H9 (cell line): ENCODE measurements at regions not wholly inside any gene's neighbourhood (a gene's known extent, or its start where the extent isn't known, plus 50 kb on each side); places are given as distances from the start of the nearest gene placed in this dataset.

Source experiments
- DNase-seq: peaks from one replicate; pipeline ENCODE4 v3.0.0-alpha.2; 2017
- H2AFZ ChIP-seq: one replicate; pipeline ENCODE4 v1.6.1; 2013; ENCODE audit warnings: mild to moderate bottlenecking, low read length, control low read depth, moderate library complexity
- H2AK5ac ChIP-seq: 2 replicates; pipeline ENCODE4 v1.6.1; 2013; ENCODE audit warnings: low read length, control low read depth, mixed read lengths; ENCODE audit not compliant: insufficient read length
- H2BK120ac ChIP-seq: one replicate; pipeline ENCODE4 v1.6.1; 2013; ENCODE audit warnings: low read depth, mild to moderate bottlenecking, low read length, control low read depth, inconsistent platforms; ENCODE audit not compliant: poor library complexity, severe bottlenecking
- H2BK12ac ChIP-seq: 2 replicates; pipeline ENCODE4 v1.6.1; 2013; ENCODE audit warnings: low read length, control low read depth, mixed read lengths, low read depth; ENCODE audit not compliant: insufficient read length
- H2BK15ac ChIP-seq: 2 replicates; pipeline ENCODE4 v1.6.1; 2013; ENCODE audit warnings: low read depth, low read length, control low read depth
- H2BK20ac ChIP-seq: one replicate; pipeline ENCODE4 v1.6.1; 2013; ENCODE audit warnings: low read depth, mild to moderate bottlenecking, low read length, control low read depth, inconsistent platforms; ENCODE audit not compliant: poor library complexity, severe bottlenecking
- H2BK5ac ChIP-seq: 2 replicates; pipeline ENCODE4 v1.6.1; 2013; ENCODE audit warnings: low read length, control low read depth, mixed read lengths; ENCODE audit not compliant: insufficient read length
- H3K14ac ChIP-seq: 2 replicates; pipeline ENCODE4 v1.6.1; 2013; ENCODE audit warnings: low read length, control low read depth; ENCODE audit not compliant: insufficient read depth
- H3K18ac ChIP-seq: 2 replicates; pipeline ENCODE4 v1.6.1; 2013; ENCODE audit warnings: low read depth, mild to moderate bottlenecking, mixed read lengths, low read length, control low read depth; ENCODE audit not compliant: insufficient read length
- H3K23ac ChIP-seq: 2 replicates; pipeline ENCODE4 v1.6.1; 2013; ENCODE audit warnings: low read length, control low read depth, mixed read lengths, low read depth; ENCODE audit not compliant: insufficient read length
- H3K23me2 ChIP-seq: 2 replicates; pipeline ENCODE4 v1.6.1; 2013; ENCODE audit warnings: low read depth, mild to moderate bottlenecking, mixed read lengths, low read length, control low read depth; ENCODE audit not compliant: insufficient read length, poor library complexity, severe bottlenecking
- H3K27ac ChIP-seq: 2 replicates; pipeline ENCODE4 v1.5.1; 2013; ENCODE audit warnings: low read length, control low read depth, mixed read lengths, low read depth; ENCODE audit not compliant: insufficient read length
- H3K27me3 ChIP-seq: 2 replicates; pipeline ENCODE4 v1.6.1; 2013; ENCODE audit warnings: low read length, control low read depth, inconsistent platforms; ENCODE audit not compliant: insufficient read depth
- H3K4ac ChIP-seq: 2 replicates; pipeline ENCODE4 v1.6.1; 2013; ENCODE audit warnings: low read depth, mild to moderate bottlenecking, control low read depth, inconsistent platforms, low read length, moderate library complexity
- H3K4me1 ChIP-seq: 2 replicates; pipeline ENCODE4 v1.6.1; 2013; ENCODE audit warnings: low read length, control low read depth, inconsistent platforms; ENCODE audit not compliant: insufficient read depth
- H3K4me2 ChIP-seq: 2 replicates; pipeline ENCODE4 v1.6.1; 2013; ENCODE audit warnings: low read length, control low read depth, mixed read lengths; ENCODE audit not compliant: insufficient read length, insufficient read depth
- H3K56ac ChIP-seq: 2 replicates; pipeline ENCODE4 v1.6.1; 2013; ENCODE audit warnings: low read depth, mild to moderate bottlenecking, mixed read lengths, low read length, control low read depth; ENCODE audit not compliant: insufficient read length
- H3K79me1 ChIP-seq: 2 replicates; pipeline ENCODE4 v1.6.1; 2013; ENCODE audit warnings: low read depth, mild to moderate bottlenecking, moderate library complexity, low read length, control low read depth, inconsistent platforms; ENCODE audit not compliant: insufficient read depth, poor library complexity, severe bottlenecking
- H3K79me2 ChIP-seq: 2 replicates; pipeline ENCODE4 v1.6.1; 2013; ENCODE audit warnings: low read length, control low read depth, inconsistent platforms; ENCODE audit not compliant: insufficient read depth
- H3K9ac ChIP-seq: 2 replicates; pipeline ENCODE4 v1.6.1; 2013; ENCODE audit warnings: low read length, control low read depth, mixed read lengths; ENCODE audit not compliant: insufficient read length; ENCODE audit errors: extremely low read depth
- H3K9me3 ChIP-seq: one replicate; pipeline ENCODE4 v1.6.1; 2013; ENCODE audit warnings: low read depth, low read length, inconsistent platforms; ENCODE audit not compliant: control insufficient read depth
- H3T11ph ChIP-seq: one replicate; pipeline ENCODE4 v1.6.1; 2013; ENCODE audit warnings: mild to moderate bottlenecking, low read length, control low read depth, inconsistent platforms
- H4K20me1 ChIP-seq: one replicate; pipeline ENCODE4 v1.6.1; 2013; ENCODE audit not compliant: control insufficient read depth, insufficient read length, insufficient read depth
- H4K5ac ChIP-seq: 2 replicates; pipeline ENCODE4 v1.6.1; 2013; ENCODE audit warnings: low read depth, mild to moderate bottlenecking, mixed read lengths, low read length, control low read depth; ENCODE audit not compliant: insufficient read length
- H4K8ac ChIP-seq: replicated peaks from 2 replicates; pipeline ENCODE4 v1.6.1; 2013; ENCODE audit warnings: low read length, control low read depth, mixed read lengths, low read depth; ENCODE audit not compliant: insufficient read length
- H4K91ac ChIP-seq: 2 replicates; pipeline ENCODE4 v1.6.1; 2013; ENCODE audit warnings: low read depth, mild to moderate bottlenecking, moderate library complexity, mixed read lengths, low read length, control low read depth; ENCODE audit not compliant: insufficient read length
- H3K27ac Mint-ChIP-seq, 3 experiments: 2 replicates in 2 of 3; 3 replicates in 1 of 3; pipeline ENCODE4 v1.8.0; 2020 to 2021; ENCODE audit warnings: mixed read lengths in 3 of 3, mild to moderate bottlenecking in 1 of 3, moderate library complexity in 1 of 3
- H3K27me3 Mint-ChIP-seq: 2 replicates; pipeline ENCODE4 v1.8.0; 2021; ENCODE audit warnings: low read depth, mild to moderate bottlenecking, moderate library complexity, mixed read lengths
- H3K36me3 Mint-ChIP-seq, 3 experiments: 2 replicates in 2 of 3; 3 replicates in 1 of 3; pipeline ENCODE4 v1.8.0; 2020 to 2021; ENCODE audit warnings: low read depth in 3 of 3, mixed read lengths in 3 of 3; ENCODE audit not compliant: insufficient read depth in 1 of 3
- H3K4me1 Mint-ChIP-seq, 2 experiments: 2 replicates each; pipeline ENCODE4 v1.8.0; 2020; ENCODE audit warnings: mixed read lengths in 2 of 2
- H3K4me3 Mint-ChIP-seq, 2 experiments: 2 replicates in 1 of 2; 3 replicates in 1 of 2; pipeline ENCODE4 v1.8.0; 2020 to 2021; ENCODE audit warnings: mild to moderate bottlenecking in 2 of 2, mixed read lengths in 2 of 2, moderate library complexity in 1 of 2
- H3K9me3 Mint-ChIP-seq, 2 experiments: 2 replicates in 1 of 2; 3 replicates in 1 of 2; pipeline ENCODE4 v1.8.0; 2020; ENCODE audit warnings: mild to moderate bottlenecking in 2 of 2, mixed read lengths in 2 of 2, moderate library complexity in 1 of 2
- WGBS: extraction: QIAGEN DNeasy Blood & Tissue Kit; methylation state at CpG from one replicate; pipeline ENCODE4 v1.1.7; 2013; ENCODE audit warnings: missing lambda C conversion rate, low lambda C conversion rate, mixed read lengths; ENCODE audit not compliant: insufficient read length; ENCODE audit errors: extremely low coverage; 5-methylcytosine and 5-hydroxymethylcytosine counted together
- TF ChIP-seq, protein P1 (sequence below): fragments of 200-600 bp; sonication (generic); conservative IDR thresholded peaks from 3 replicates; pipeline ENCODE4 v1.8.0; 2021; ENCODE audit warnings: antibody characterized with exemption, mild to moderate bottlenecking

GRCh38 chr5:108567429-108567828 lies 180.3 kb upstream of the FER start:
- no peak overlapping the region for H2BK120ac ChIP-seq
- H3K4me2 ChIP-seq: no peak overlapping the region
- no peak overlapping the region for H2AFZ ChIP-seq
- no peak overlapping the region for H2BK12ac ChIP-seq
- peaks cover 6% of the 10 kb centered on the region; the same call in 1 of the 2 replicates for H3K4me1 ChIP-seq
- no peak overlapping the region for H3K27ac Mint-ChIP-seq
- H4K5ac ChIP-seq: no peak overlapping the region
- H3T11ph ChIP-seq: no peak overlapping the region
- no peak overlapping the region for H3K9ac ChIP-seq
- no peak overlapping the region for H3K4me3 Mint-ChIP-seq
- H2BK5ac ChIP-seq: no peak overlapping the region
- H4K20me1 ChIP-seq: no peaks in the 10 kb centered on the region
- no peak overlapping the region for H2AK5ac ChIP-seq
- H3K18ac ChIP-seq: no peak overlapping the region
- no peak overlapping the region for H4K91ac ChIP-seq
- no peak for DNase-seq
- H2BK20ac ChIP-seq: no peak overlapping the region
- H2BK15ac ChIP-seq: no peak overlapping the region
- H3K27ac ChIP-seq: no peak overlapping the region
- H3K14ac ChIP-seq: no peak overlapping the region; the same call in 1 of the 2 replicates
- H3K79me2 ChIP-seq: no peaks in the 10 kb centered on the region
- H3K9me3 Mint-ChIP-seq: peaks cover 14 to 18% of the 10 kb centered on the region in 2 experiments
- peaks cover 19 to 33% of the 10 kb centered on the region in 2 experiments for H3K4me1 Mint-ChIP-seq
- TF ChIP-seq, protein P1, sequence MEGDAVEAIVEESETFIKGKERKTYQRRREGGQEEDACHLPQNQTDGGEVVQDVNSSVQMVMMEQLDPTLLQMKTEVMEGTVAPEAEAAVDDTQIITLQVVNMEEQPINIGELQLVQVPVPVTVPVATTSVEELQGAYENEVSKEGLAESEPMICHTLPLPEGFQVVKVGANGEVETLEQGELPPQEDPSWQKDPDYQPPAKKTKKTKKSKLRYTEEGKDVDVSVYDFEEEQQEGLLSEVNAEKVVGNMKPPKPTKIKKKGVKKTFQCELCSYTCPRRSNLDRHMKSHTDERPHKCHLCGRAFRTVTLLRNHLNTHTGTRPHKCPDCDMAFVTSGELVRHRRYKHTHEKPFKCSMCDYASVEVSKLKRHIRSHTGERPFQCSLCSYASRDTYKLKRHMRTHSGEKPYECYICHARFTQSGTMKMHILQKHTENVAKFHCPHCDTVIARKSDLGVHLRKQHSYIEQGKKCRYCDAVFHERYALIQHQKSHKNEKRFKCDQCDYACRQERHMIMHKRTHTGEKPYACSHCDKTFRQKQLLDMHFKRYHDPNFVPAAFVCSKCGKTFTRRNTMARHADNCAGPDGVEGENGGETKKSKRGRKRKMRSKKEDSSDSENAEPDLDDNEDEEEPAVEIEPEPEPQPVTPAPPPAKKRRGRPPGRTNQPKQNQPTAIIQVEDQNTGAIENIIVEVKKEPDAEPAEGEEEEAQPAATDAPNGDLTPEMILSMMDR: no peak
- H3K23me2 ChIP-seq: no peaks in the 10 kb centered on the region
- H3K27me3 Mint-ChIP-seq: no peaks in the 10 kb centered on the region; the same call in 1 of the 2 replicates
- H4K8ac ChIP-seq: no peak overlapping the region
- no peaks in the 10 kb centered on the region for H3K79me1 ChIP-seq
- H3K23ac ChIP-seq: no peak overlapping the region
- H3K56ac ChIP-seq: no peak overlapping the region
- no CpG with 5 or more reads among the region's 9 CpGs for WGBS
- no peaks in the 10 kb centered on the region for H3K27me3 ChIP-seq
- no peaks in the 10 kb centered on the region for H3K9me3 ChIP-seq
- H3K36me3 Mint-ChIP-seq: peaks cover 0 to 38% (median 15%) of the 10 kb centered on the region in 3 experiments; a peak in 6 of 7 replicates
- H3K4ac ChIP-seq: no peak overlapping the region
